ENCODE measurements at regions not wholly inside any gene's neighbourhood (a gene's known extent, or its start where the extent isn't known, plus 50 kb on each side); places are given as distances from the start of the nearest gene placed in this dataset.

GRCh38 chrX:40960041-40960440 is 125.2 kb upstream of the USP9X start:
- Histone ChIP-seq H3K36me3 (no peaks in the 10 kb centered on the region), H3K27ac (replicated peaks in 1 of 4) (no peak overlapping the region), H3K9me3 (peaks cover 0 to 9% (median 0%) of the 10 kb centered on the region in 4 donors), H3K4me3 (no peak overlapping the region), H3K4me1 (no peaks in the 10 kb centered on the region), H3K27me3 (peaks cover 0 to 5% (median 0%) of the 10 kb centered on the region in 4 donors)
- 88% methylated on average over 4 of the region's 4 CpGs for WGBS
- intact Hi-C loops (cut with DNase I): no loop called here
- no peak for DNase-seq (ENCODE audit: extremely low spot score)
- no peak for TF ChIP-seq POLR2A (IDR thresholded peaks at IDR 0.05; ENCODE audit: low read depth)
- no peak for TF ChIP-seq POLR2AphosphoS5 (IDR thresholded peaks at IDR 0.05)
- no peak for TF ChIP-seq CTCF (IDR thresholded peaks at IDR 0.05)
- TF ChIP-seq EP300 (IDR thresholded peaks at IDR 0.05): no peak

GRCh38 chrX:40962793-40963407 is 122.3 kb upstream of the USP9X start:
- Histone ChIP-seq H3K9me3 (peaks cover 0 to 9% (median 0%) of the 10 kb centered on the region in 4 donors), H3K36me3 (no peaks in the 10 kb centered on the region), H3K27me3 (peaks cover 0 to 5% (median 0%) of the 10 kb centered on the region in 4 donors), H3K4me3 (no peak overlapping the region), H3K4me1 (peaks cover 0 to 2% (median 0%) of the 10 kb centered on the region in 4 donors), H3K27ac (replicated peaks in 1 of 4) (no peak overlapping the region)
- no peak for DNase-seq (ENCODE audit: extremely low spot score)
- intact Hi-C loops (cut with DNase I): no loop called here
- WGBS: 85% methylated on average over 12 of the region's 12 CpGs
- no peak for TF ChIP-seq POLR2AphosphoS5 (IDR thresholded peaks at IDR 0.05)

GRCh38 chrX:40964008-40964407 is 121.2 kb upstream of the USP9X start:
- Histone ChIP-seq H3K36me3 (no peaks in the 10 kb centered on the region), H3K4me1 (peaks cover 0 to 2% (median 0%) of the 10 kb centered on the region in 4 donors), H3K27ac (replicated peaks in 1 of 4) (no peak overlapping the region), H3K4me3 (no peak overlapping the region), H3K9me3 (peaks cover 0 to 9% (median 0%) of the 10 kb centered on the region in 4 donors), H3K27me3 (peaks cover 0 to 3% (median 0%) of the 10 kb centered on the region in 4 donors)
- 100% methylated on average over 1 of the region's 1 CpG for WGBS
- DNase-seq (ENCODE audit: extremely low spot score): no peak
- TF ChIP-seq EP300 (IDR thresholded peaks at IDR 0.05) (no peak), POLR2AphosphoS5 (IDR thresholded peaks at IDR 0.05) (no peak), CTCF (IDR thresholded peaks at IDR 0.05) (no peak), POLR2A (IDR thresholded peaks at IDR 0.05; ENCODE audit: low read depth) (no peak)
- intact Hi-C loops (cut with DNase I): no loop called here

GRCh38 chrX:40964633-40965586 is 120.3 kb upstream of the USP9X start:
- TF ChIP-seq EP300 (IDR thresholded peaks at IDR 0.05): no peak
- no peak for DNase-seq (ENCODE audit: extremely low spot score)
- no peaks in the 10 kb centered on the region for H3K27me3 ChIP-seq
- intact Hi-C loops (cut with DNase I): no loop called here
- peaks cover 0 to 2% (median 0%) of the 10 kb centered on the region in 4 donors for H3K4me1 ChIP-seq
- no peak overlapping the region for H3K27ac ChIP-seq (replicated peaks in 1 of 4)
- WGBS: 74% methylated on average over 4 of the region's 4 CpGs
- peaks cover 0 to 9% (median 0%) of the 10 kb centered on the region in 4 donors for H3K9me3 ChIP-seq
- no peaks in the 10 kb centered on the region for H3K36me3 ChIP-seq
- H3K4me3 ChIP-seq: no peak overlapping the region

GRCh38 chrX:40966213-40966820 is 118.9 kb upstream of the USP9X start:
- Histone ChIP-seq H3K27me3 (no peaks in the 10 kb centered on the region), H3K4me1 (peaks cover 0 to 2% (median 0%) of the 10 kb centered on the region in 4 donors), H3K36me3 (no peaks in the 10 kb centered on the region), H3K27ac (replicated peaks in 1 of 4) (no peak overlapping the region), H3K4me3 (no peak overlapping the region), H3K9me3 (peaks cover 0 to 9% (median 0%) of the 10 kb centered on the region in 4 donors)
- TF ChIP-seq POLR2A (IDR thresholded peaks at IDR 0.05; ENCODE audit: low read depth): no peak
- no peak for TF ChIP-seq EP300 (IDR thresholded peaks at IDR 0.05)
- TF ChIP-seq POLR2AphosphoS5 (IDR thresholded peaks at IDR 0.05): no peak
- TF ChIP-seq CTCF (IDR thresholded peaks at IDR 0.05): no peak
- intact Hi-C loops (cut with DNase I): no loop called here
- no peak for DNase-seq (ENCODE audit: extremely low spot score)
- WGBS: 81% methylated on average over 6 of the region's 6 CpGs
